Head of caudate nucleus (tissue), 42 donors: ENCODE measurements at regions not wholly inside any gene's neighbourhood (a gene's known extent, or its start where the extent isn't known, plus 50 kb on each side); places are given as distances from the start of the nearest gene placed in this dataset.

Experiments
- DNase-seq, 42 donors: peaks; one replicate each; pipeline versions ENCODE4 v3.0.0 to v3.0.0-alpha.2; 2020 to 2021; ENCODE audit warnings: mixed read lengths in 7 of 42
- intact Hi-C: fragments of 100-400 bp; cut with DNase I; formaldehyde crosslinking; loops from one replicate; pipeline ENCODE4 v1.15.0; 2022

DNA sequence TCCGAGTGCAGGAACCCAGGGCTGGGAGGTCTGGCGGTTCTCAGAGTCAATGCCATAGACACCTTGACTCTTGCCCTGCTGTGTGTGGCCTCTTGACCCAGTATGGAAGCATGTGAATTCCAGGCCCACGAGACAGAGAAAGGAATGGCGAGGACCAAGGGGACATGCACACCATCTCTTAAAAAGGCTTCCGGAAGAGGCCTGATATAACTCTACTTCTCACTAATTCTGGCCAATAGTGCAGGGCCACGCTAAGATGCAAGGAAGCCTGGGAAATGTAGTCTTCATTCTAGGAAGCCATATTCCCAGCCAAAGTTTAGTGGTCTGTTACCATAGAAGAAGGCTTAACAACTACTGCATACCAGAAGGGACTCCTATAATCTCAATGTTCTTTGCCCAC lies 177.0 kb upstream of the KCNG1 start:
- intact Hi-C loops: no loop called here
- peak in 1 of 42 donors; percentile 11 for DNase-seq

- intact Hi-C loops: no loop called here
Observed at GRCh38 chr20:51198876-51199523, 176.1 kb upstream of the KCNG1 start.

DNA sequence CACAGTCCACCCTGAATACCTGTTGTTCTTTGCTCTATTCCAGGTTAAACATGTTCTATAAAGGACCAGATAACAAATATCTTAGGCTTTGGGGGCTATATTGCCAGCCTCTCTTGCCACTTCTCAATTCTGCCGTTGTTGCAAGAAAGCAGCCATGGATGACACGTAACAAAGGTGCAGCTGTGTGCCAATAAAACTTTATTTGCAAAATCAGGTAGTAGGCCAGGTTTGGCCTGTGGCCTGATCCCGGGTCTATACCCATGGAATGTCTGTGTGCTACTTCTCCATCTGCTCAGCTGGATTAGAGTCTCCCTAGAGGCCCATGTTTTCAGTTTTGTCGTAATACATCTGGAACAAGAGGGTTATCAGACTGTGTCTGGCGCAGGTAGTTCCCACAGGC lies 175.3 kb upstream of the KCNG1 start:
- DNase-seq: no peak
- intact Hi-C loops: no loop called here

More at GRCh38 chr20:51198876-51199523, 176.1 kb upstream of the KCNG1 start:
- DNase-seq: no peak

DNA sequence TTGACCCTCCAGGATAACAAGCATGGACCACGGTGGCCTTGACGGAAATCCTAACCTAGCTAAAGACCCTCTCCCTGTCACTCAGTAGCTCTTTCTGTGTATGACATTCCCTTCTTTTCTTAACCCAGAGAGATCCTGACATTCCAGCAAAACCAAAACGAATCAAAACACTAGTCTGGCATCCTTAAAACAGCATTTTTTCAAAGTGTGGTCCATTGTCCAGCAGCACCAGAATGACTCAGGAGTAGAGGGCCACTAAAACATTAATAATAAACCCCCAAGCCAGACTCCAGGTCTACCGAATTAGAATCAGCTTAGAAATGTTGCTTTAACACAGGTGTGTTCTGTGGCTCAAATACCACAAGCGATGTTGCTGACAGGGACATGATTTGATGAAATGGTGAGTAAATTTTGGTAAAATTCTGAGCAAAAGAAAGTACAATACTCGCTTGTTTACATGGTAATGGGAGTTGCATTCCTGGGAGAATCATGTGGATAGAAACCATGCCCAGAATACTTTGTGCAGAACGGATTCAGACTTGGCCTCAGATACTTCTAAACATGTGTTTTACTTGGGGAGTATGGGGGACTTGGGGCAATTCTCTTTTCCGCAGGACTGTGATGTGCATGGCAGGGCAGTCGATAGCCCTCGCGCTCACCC lies 174.2 kb upstream of the KCNG1 start:
- intact Hi-C loops: no loop called here

GRCh38 chr20:51195990-51196389 lies 173.1 kb upstream of the KCNG1 start:
- DNase-seq: no peak
- intact Hi-C loops: no loop called here

More for the DNA sequence above, 174.2 kb upstream of the KCNG1 start:
- DNase-seq: no peak

GRCh38 chr20:51195419-51195901 lies 172.6 kb upstream of the KCNG1 start:
- peak in 37 of 42 donors; percentile 13 to 76 (median 37) for DNase-seq
- intact Hi-C loops: no loop called here

DNA sequence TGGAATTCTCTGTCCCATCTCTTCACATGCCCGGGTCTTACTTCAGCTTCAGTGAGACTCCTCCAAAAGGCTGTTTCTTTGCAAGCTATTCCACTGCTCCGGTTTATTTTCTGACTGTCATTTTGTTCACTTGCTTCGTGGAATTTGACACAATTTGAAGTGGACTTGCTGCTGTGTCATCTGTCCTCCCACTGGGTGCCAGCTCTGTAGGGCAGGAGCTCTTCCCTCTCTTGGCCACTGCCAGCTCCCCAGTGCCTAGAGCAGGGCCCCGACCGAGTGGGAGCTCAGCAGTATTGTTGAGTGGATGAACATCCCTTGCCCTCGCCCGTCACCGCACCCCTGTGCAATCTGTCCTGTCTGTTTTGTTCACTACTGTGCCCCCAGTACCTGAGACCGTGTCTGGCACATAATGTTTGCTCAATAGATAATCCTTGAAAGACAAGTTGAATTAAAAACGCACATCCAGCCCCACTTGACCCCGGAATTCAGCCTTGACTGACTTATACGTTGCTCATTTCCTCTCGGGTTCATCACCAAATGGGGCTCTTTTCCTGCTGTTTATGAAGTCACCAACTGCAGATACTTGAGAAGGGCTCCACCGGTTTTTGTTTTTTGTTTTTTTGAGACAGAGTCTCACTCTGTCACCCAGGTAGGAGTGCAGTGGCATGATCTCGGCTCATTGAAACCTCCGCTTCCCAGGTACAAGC lies 170.3 kb upstream of the KCNG1 start:
- intact Hi-C loops: no loop called here
- DNase-seq: no peak

DNA sequence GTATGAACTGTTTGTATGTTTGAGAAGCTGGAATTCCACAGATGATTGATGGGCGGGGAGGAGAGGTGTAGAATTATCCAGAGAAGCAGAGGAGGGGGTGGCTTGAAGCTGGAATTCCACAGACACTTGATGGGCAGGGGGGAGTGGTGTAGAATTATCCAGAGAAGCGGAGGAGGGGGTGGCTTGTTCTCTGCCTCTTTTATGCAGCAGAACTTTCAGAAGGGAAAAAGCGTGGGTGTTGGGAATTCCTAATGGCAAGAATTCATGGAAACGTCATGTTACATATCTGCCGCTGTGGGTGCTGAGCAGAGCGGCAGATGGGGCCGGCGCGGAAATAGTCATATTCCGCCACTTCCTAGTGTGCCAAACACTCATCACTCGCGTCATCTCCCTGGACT lies 167.9 kb upstream of the KCNG1 start:
- peak in 19 of 42 donors; percentile 6 to 54 (median 27) for DNase-seq
- intact Hi-C loops: no loop called here

DNA sequence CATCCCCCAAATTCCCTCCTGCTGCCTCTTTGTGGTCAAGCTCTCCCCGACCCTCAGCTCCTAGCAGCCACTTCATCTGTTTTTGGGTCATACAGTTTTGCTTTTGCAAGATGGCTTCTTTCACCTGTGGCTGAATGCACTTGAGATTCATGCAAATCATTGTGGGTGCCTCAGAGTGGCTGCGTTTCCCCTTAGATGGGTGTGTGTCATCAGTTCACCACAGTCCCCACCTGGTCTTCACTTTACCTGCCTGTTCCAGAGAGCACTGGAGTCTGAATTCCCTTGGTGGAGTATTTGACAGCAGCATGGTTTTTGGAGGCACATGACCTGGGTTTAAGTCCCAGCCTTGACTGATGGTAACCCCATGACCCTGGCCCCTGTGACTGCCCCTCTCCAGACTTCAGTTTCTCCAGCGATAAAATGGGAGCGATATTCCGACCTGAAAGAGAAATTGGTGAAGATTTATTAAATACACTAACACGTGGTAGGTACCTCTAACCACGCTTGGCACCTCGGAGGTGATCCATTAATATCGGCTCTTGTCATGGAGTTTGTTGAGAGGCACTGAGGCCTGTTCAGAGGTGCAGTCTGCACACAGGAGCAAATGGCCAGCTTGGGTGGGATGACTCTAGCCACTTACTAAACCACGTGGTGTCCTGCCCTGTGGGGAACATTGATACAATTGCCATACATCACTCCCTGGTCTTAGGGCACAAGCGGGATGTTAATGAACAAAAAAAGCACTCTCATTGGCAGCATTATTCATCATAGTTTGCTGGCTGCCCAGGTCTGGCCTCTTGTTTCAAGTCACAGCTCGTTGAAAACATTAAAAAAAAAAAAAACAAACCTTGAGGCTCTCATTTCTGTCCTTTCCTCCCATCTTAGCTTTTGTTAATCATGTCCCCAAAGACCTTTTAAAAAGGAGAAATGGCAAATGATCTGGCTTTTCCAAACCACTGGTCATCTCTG lies 167.2 kb upstream of the KCNG1 start:
- intact Hi-C loops: no loop called here
- no peak for DNase-seq

DNA sequence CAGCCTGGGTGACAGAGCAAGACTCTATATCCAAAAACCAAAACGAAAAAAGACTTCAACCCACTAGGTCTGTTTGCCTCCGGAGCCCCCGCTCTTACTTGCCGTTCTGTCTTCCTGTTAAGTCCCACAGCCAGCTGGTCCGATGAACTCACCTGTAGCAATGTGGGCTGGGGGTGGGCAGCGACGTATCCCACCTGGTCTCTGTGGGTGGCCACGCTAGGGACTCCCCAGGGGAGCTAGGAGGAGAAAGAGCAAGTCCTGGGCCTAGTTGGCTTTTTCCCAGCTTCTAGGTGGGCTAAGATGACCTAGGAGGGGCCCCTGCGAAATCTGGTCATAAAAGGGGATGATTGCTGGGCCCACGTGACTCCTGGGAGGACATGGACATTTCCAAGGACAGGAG lies 166.0 kb upstream of the KCNG1 start:
- DNase-seq: no peak
- intact Hi-C loops: no loop called here

GRCh38 chr20:51187261-51187660 lies 164.4 kb upstream of the KCNG1 start:
- DNase-seq: peak in 1 of 42 donors; percentile 5
- intact Hi-C loops: no loop called here

DNA sequence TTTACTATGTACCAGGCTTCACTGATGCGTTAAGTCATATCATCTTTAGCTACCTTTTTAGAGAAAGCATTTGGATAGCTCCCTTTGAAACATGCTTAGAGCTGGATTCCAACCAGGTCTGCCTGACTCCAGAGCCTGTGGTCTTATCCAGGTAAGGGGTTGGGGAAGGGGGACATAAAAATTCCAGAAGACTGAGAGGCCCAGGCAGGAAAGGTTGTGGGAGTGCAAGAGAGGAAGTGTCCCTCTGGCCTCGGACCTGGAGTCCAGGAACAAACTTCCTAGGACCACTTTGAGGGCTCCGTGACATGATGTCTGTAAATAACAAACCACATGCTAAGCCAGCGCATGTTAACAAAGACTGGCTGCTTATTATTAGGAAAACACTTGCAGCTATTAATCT lies 163.0 kb upstream of the KCNG1 start:
- intact Hi-C loops: no loop called here

GRCh38 chr20:51185277-51185676 lies 162.4 kb upstream of the KCNG1 start:
- intact Hi-C loops: no loop called here
- DNase-seq: no peak

More for the DNA sequence above, 163.0 kb upstream of the KCNG1 start:
- peak in 1 of 42 donors; percentile 8 for DNase-seq

DNA sequence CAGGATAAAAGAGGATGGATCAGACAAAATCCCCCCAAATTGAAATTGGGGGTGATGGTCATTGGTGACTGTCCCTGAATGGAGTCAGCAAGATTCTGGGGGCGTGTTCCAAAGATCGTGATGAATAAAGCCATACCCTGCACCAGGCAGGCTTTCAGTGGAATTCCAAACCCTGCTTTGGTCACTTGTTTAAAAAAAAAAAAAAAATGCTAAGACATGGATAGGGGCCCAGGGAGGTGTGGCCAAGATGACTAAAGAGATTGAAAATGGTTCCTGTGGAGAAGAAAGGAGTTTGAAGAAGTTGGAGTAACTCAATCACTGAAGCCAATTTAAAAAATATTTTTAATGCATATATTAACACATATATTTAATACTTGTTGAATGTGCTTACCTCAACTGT lies 161.4 kb upstream of the KCNG1 start:
- peak in 1 of 42 donors; percentile 2 for DNase-seq
- intact Hi-C loops: no loop called here

DNA sequence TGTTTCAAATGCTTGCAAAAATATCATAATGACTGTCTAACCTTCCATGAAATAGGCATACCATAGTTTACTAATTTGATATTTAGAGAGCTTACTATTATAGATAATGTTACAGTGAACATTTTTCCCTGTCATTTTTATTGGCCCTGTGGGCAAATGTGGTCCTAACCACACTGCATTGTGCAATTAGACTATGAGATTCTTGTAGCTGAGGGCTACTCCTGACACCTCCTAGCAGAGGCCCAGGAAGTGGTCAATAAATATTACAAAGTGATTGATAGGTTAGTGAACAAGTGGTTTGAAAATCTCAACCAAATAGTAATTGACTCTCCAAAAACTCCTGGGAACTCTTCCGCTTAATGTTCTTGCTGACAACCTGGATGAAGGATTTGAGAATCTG lies 160.5 kb upstream of the KCNG1 start:
- DNase-seq: no peak
- intact Hi-C loops: no loop called here

DNA sequence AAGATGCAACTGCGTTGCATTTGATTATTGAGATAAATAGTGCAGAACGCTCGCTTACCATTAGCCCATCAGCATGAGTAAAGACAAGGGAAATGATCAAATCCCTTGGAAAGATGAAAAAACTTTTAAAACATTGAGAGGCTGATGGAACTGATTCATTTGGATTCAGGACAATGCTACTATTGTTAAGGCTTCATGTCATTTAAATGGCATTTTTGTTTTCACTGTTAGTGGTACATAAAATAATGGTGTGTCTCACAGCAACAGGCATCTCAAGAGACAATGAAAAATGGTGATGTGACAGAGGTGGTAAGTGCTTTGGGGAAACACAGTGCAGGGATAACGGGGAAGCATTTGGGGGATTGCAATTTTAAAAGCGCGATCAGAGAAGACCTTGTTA lies 159.7 kb upstream of the KCNG1 start:
- intact Hi-C loops: no loop called here
- peak in 1 of 42 donors; percentile 4 for DNase-seq

GRCh38 chr20:51178153-51178552 lies 155.2 kb upstream of the KCNG1 start:
- intact Hi-C loops: no loop called here
- DNase-seq: no peak

GRCh38 chr20:51176876-51177275 lies 154.0 kb upstream of the KCNG1 start:
- peak in 1 of 42 donors; percentile 9 for DNase-seq
- intact Hi-C loops: no loop called here

DNA sequence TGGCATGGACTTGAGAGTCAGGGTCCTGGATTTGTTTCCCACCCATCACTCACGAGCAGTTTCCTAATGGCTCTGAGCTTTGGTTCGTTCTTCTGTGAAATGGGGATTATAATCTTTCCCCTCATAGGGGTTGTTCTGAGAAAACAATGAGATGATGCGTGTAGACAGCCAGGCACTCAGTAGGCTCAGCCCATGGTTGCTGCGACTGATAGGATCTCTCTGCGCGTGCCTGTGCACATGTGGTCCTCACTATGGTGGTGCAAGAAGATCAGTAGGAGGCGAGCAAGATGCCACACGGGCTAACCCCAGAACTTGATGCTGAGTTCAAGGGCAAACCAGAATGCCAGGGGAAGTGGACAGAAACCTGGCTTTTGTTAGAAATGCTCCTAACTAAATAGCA lies 153.5 kb upstream of the KCNG1 start:
- intact Hi-C loops: no loop called here
- no peak for DNase-seq
